Heart left ventricle (tissue), 13 donors: ENCODE measurements at regions not wholly inside any gene's neighbourhood (a gene's known extent, or its start where the extent isn't known, plus 50 kb on each side); places are given as distances from the start of the nearest gene placed in this dataset.

Experiments
- POLR2A ChIP-seq, 2 donors: fragments of 450-650 bp; IDR thresholded peaks; one replicate each; pipeline ENCODE4 v1.6.1; 2017; ENCODE audit warnings: antibody characterized with exemption in 2 of 2, mild to moderate bottlenecking in 2 of 2, moderate library complexity in 2 of 2
- TF ChIP-seq, protein P1 (sequence below), 12 donors: fragments of 200-600 bp; sonication (generic) in 4 of 12; IDR thresholded peaks; one replicate each; pipeline versions ENCODE4 v1.5.0 to v1.8.0; 2018 to 2022; ENCODE audit warnings: antibody characterized with exemption in 12 of 12, mild to moderate bottlenecking in 5 of 12
- donor health status: ischemic (EF 13 %, LVEDD 7.1; RV severe dilation, severe dysfunction).
- donor health status: DM: no; HTN: yes; CAD: no.
- donor health status: DM: no; HTN: no; CAD: no.
- donor health status: ischemic (EF 25% LVEDD 6.9; RV normal size, moderate dysfunction).
- donor health status: ischemic (EF 25% LVEDD 5.7; RV mildly dilated, moderate dysfunction).
- donor health status: ischemic (EF 35%, LVEDD 5.7; RV mildly dilated, moderate dysfunction).
- donor health status: nonischemic (EF 11% LVEDD 7.7; RV severe dilation, severe dysfunction).
- donor health status: DM: yes; HTN: yes; CAD: no.
- donor health status: PGD.
- donor health status: ischemic (EF 29% LVEDD 5.4; RV normal size, mild dysfunction).
- donor health status: nonischemic (EF 23%, LVEDD 6.1; RV moderate dilation, normal function).

GRCh38 chr1:38476850-38477178 lies 382.8 kb downstream of the RRAGC start:
- TF ChIP-seq, protein P1, sequence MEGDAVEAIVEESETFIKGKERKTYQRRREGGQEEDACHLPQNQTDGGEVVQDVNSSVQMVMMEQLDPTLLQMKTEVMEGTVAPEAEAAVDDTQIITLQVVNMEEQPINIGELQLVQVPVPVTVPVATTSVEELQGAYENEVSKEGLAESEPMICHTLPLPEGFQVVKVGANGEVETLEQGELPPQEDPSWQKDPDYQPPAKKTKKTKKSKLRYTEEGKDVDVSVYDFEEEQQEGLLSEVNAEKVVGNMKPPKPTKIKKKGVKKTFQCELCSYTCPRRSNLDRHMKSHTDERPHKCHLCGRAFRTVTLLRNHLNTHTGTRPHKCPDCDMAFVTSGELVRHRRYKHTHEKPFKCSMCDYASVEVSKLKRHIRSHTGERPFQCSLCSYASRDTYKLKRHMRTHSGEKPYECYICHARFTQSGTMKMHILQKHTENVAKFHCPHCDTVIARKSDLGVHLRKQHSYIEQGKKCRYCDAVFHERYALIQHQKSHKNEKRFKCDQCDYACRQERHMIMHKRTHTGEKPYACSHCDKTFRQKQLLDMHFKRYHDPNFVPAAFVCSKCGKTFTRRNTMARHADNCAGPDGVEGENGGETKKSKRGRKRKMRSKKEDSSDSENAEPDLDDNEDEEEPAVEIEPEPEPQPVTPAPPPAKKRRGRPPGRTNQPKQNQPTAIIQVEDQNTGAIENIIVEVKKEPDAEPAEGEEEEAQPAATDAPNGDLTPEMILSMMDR (IDR thresholded peaks at IDR 0.05): no peak
- TF ChIP-seq POLR2A (IDR thresholded peaks at IDR 0.05): no peak
